SU-DHL-6 (cell line): ENCODE measurements at regions not wholly inside any gene's neighbourhood (a gene's known extent, or its start where the extent isn't known, plus 50 kb on each side); places are given as distances from the start of the nearest gene placed in this dataset.

Source experiments
- H2AFZ ChIP-seq: fragments of 200-600 bp; sonication (generic); 2 replicates; pipeline ENCODE4 v1.6.1; 2014; ENCODE audit warnings: low read depth, mild to moderate bottlenecking, moderate library complexity, mixed read lengths, antibody characterized with exemption, low read length; ENCODE audit not compliant: severe bottlenecking
- H3F3A ChIP-seq: fragments of 200-600 bp; shearing (Covaris generic); 2 replicates; pipeline ENCODE4 v1.6.0; 2016; ENCODE audit warnings: antibody characterized with exemption, mild to moderate bottlenecking; ENCODE audit not compliant: insufficient read depth
- H3K27ac ChIP-seq: fragments of 200-600 bp; sonication (generic); 2 replicates; pipeline ENCODE4 v1.5.1; 2016; ENCODE audit warnings: low read depth, mild to moderate bottlenecking, low read length, moderate library complexity, mixed read lengths
- H3K27me3 ChIP-seq: fragments of 200-600 bp; sonication (generic), shearing (Covaris generic); 2 replicates; pipeline ENCODE4 v1.6.0; 2014; ENCODE audit warnings: mild to moderate bottlenecking, low read length
- H3K36me3 ChIP-seq: fragments of 200-600 bp; sonication (generic); 2 replicates; pipeline ENCODE4 v1.6.1; 2014; ENCODE audit warnings: mild to moderate bottlenecking, low read length, mixed read lengths
- H3K4me2 ChIP-seq: fragments of 300-600, 200-600 bp; shearing (Covaris generic), sonication (generic); 2 replicates; pipeline ENCODE4 v1.6.0; 2014; ENCODE audit warnings: low read length, low read depth, mild to moderate bottlenecking; ENCODE audit not compliant: poor library complexity, severe bottlenecking
- H3K4me3 ChIP-seq: fragments of 200-600 bp; sonication (generic); 2 replicates; pipeline ENCODE4 v1.5.1; 2014; ENCODE audit warnings: antibody characterized with exemption, low read length, mild to moderate bottlenecking, mixed read lengths; ENCODE audit not compliant: insufficient read depth, poor library complexity, severe bottlenecking
- H3K79me2 ChIP-seq: fragments of 200-600 bp; sonication (generic); 2 replicates; pipeline ENCODE4 v1.6.1; 2014; ENCODE audit warnings: mild to moderate bottlenecking, low read length, moderate library complexity; ENCODE audit not compliant: insufficient read depth
- H3K9ac ChIP-seq: fragments of 200-600 bp; sonication (generic); 2 replicates; pipeline ENCODE4 v1.7.0; 2014; ENCODE audit warnings: mild to moderate bottlenecking, low read length
- H3K9me2 ChIP-seq: fragments of 200-600 bp; sonication (generic); replicated peaks from 2 replicates; pipeline ENCODE4 v1.6.1; 2014; ENCODE audit warnings: low read length; ENCODE audit not compliant: insufficient read depth
- H3K9me3 ChIP-seq: fragments of 200-600 bp; sonication (generic); 2 replicates; pipeline ENCODE4 v1.6.1; 2014; ENCODE audit warnings: low read length, mixed read lengths; ENCODE audit not compliant: insufficient read depth
- H4K20me1 ChIP-seq: fragments of 200-600 bp; sonication (generic); 2 replicates; pipeline ENCODE4 v1.6.1; 2014; ENCODE audit warnings: low read depth, mild to moderate bottlenecking, antibody characterized with exemption, low read length, moderate library complexity, mixed read lengths
- EZH2phosphoT487 ChIP-seq: fragments of 200-600 bp; sonication (generic), shearing (Covaris generic); conservative IDR thresholded peaks from 2 replicates; pipeline ENCODE4 v1.6.1; 2018; ENCODE audit warnings: mild to moderate bottlenecking, antibody characterized with exemption, low read length, moderate library complexity, mixed read lengths
- TF ChIP-seq, protein P1 (sequence below): fragments of 200-600 bp; sonication (generic); IDR thresholded peaks from one replicate; pipeline ENCODE4 v1.5.1; 2017; ENCODE audit warnings: antibody characterized with exemption, mild to moderate bottlenecking, low read length, moderate library complexity; ENCODE audit not compliant: insufficient read depth, poor library complexity, severe bottlenecking

DNA sequence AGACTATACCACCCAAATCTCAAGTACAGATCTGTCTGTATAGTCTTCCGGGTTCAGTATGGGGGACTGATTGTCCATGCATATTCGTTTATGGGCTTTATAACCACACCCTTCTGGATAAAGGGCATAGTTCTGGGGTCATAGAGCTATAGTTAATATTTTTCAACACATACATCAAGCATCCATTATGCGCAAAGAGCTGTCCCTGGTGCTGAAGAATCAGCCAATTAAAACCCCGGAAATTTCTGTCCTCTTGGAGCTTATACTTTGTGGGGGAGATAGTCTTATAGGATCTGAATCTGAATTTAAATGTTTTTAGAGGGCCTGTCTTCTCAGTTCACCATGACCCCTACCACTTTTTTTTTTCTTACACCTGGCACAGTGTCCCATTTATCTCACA, 256.7 kb downstream of the SUDS3 start:
- H3K9ac ChIP-seq = no peak overlapping the region
- no peaks in the 10 kb centered on the region for H4K20me1 ChIP-seq
- H3K27ac ChIP-seq = no peak overlapping the region

DNA sequence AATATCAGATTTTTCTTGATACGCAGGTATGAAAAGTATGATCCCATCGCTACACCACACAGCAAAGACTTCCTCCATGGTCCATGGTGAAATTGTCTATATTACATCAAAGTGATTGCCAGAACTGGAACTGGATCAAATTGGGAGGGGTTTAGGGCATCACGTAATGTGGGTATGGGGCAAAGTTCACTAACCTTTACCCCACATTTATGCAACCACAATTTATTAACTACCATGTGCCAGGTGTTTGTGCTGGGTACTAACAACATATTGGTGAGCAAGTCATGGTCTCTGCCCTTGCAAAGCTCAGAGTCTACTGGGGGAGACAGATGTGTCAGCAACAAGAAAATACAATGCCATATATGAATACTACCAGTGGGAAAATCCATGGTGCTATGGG, 258.9 kb downstream of the SUDS3 start:
- Histone ChIP-seq H3F3A (no peaks in the 10 kb centered on the region), H3K36me3 (no peaks in the 10 kb centered on the region), H3K27me3 (no peaks in the 10 kb centered on the region), H3K9me2 (no peaks in the 10 kb centered on the region), H3K4me2 (no peak overlapping the region), H3K9me3 (no peaks in the 10 kb centered on the region), H3K79me2 (no peaks in the 10 kb centered on the region), H2AFZ (no peak overlapping the region), H3K4me3 (no peak overlapping the region), H3K9ac (no peak overlapping the region), H4K20me1 (no peaks in the 10 kb centered on the region), H3K27ac (no peak overlapping the region)
- TF ChIP-seq EZH2phosphoT487 = no peak
- TF ChIP-seq, protein P1, sequence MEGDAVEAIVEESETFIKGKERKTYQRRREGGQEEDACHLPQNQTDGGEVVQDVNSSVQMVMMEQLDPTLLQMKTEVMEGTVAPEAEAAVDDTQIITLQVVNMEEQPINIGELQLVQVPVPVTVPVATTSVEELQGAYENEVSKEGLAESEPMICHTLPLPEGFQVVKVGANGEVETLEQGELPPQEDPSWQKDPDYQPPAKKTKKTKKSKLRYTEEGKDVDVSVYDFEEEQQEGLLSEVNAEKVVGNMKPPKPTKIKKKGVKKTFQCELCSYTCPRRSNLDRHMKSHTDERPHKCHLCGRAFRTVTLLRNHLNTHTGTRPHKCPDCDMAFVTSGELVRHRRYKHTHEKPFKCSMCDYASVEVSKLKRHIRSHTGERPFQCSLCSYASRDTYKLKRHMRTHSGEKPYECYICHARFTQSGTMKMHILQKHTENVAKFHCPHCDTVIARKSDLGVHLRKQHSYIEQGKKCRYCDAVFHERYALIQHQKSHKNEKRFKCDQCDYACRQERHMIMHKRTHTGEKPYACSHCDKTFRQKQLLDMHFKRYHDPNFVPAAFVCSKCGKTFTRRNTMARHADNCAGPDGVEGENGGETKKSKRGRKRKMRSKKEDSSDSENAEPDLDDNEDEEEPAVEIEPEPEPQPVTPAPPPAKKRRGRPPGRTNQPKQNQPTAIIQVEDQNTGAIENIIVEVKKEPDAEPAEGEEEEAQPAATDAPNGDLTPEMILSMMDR = no peak

More for the DNA sequence above, 256.7 kb downstream of the SUDS3 start:
- Histone ChIP-seq H3K27me3 (no peaks in the 10 kb centered on the region), H3K79me2 (no peaks in the 10 kb centered on the region), H3K36me3 (no peaks in the 10 kb centered on the region), H3K4me2 (no peak overlapping the region), H2AFZ (no peak overlapping the region), H3K9me2 (no peaks in the 10 kb centered on the region), H3K4me3 (no peak overlapping the region), H3K9me3 (no peaks in the 10 kb centered on the region), H3F3A (no peaks in the 10 kb centered on the region)
- TF ChIP-seq, protein P1 = no peak
- no peak for TF ChIP-seq EZH2phosphoT487

DNA sequence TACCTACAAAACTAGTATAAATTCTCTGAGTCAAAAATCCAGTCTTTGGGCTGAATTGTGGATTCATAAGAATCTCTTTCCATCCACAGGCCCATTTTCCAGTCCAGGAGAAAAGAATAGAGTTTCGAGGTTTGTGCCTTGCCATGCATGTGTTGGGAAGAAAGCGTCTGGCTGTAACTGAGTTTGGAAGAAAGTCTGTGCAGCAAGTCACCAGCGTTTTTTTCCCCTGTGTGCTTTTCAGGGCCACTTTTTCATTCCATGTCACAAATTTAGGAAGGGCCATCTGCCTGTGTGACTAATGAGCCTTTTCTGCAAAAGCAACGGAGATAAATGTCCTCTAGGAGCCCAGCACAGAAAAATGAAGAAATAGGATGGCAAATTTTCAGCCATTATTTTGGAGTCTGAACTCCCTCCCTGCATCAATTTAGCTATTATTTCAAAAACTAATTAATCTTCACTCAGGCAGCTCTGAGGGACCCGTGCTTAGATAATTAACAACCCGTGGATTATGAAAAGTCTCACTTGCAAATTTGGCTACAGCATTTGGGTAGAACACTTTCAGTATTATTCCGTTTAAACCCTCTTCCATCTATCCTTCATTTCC, 261.5 kb downstream of the SUDS3 start:
- Histone ChIP-seq H2AFZ (no peak overlapping the region), H3K4me3 (no peak overlapping the region), H3K27me3 (no peaks in the 10 kb centered on the region), H3K79me2 (no peaks in the 10 kb centered on the region), H3K36me3 (no peaks in the 10 kb centered on the region), H3K9me3 (no peaks in the 10 kb centered on the region), H3K27ac (no peak overlapping the region), H3F3A (no peaks in the 10 kb centered on the region), H3K4me2 (no peak overlapping the region), H3K9ac (no peak overlapping the region), H3K9me2 (no peaks in the 10 kb centered on the region), H4K20me1 (no peaks in the 10 kb centered on the region)
- TF ChIP-seq, protein P1 = no peak
